HG03342 (cell line): ENCODE measurements at regions not wholly inside any gene's neighbourhood (a gene's known extent, or its start where the extent isn't known, plus 50 kb on each side); places are given as distances from the start of the nearest gene placed in this dataset.
"Not testable (repeated sequence)": the region's sequence is repeated elsewhere in the genome, so short reads cannot be mapped to it uniquely, and the experiment has no call there.

ENCODE experiments used
- ATAC-seq: cut with Tn5 transposase; IDR thresholded peaks from one replicate; pipeline ENCODE4 v1.9.1; 2021; ENCODE audit warnings: mild to moderate bottlenecking, moderate library complexity; ENCODE audit not compliant: unreplicated experiment

- no peak for ATAC-seq
Measured at GRCh38 chr11:41519696-41520095, 60.2 kb upstream of the LRRC4C start.

DNA sequence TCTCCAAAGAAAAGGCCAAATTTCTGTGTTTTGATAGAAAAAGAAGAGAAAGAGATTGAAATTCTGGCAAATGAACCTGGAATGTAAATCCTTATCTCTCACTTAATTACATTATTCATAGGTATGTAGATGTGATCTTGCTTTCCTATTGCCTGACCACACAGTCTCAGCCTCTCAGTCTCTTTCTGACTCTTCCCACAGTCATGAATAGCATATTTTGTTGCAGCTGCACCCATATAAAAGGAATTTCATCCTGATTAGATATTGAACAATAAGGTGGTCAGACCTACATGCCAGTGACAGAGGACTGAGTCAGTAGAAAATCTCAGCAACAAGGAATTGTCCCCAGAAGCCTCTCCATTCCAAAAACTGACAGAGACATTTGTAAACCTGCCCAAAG lies 62.9 kb upstream of the LRRC4C start:
- ATAC-seq: no peak

DNA sequence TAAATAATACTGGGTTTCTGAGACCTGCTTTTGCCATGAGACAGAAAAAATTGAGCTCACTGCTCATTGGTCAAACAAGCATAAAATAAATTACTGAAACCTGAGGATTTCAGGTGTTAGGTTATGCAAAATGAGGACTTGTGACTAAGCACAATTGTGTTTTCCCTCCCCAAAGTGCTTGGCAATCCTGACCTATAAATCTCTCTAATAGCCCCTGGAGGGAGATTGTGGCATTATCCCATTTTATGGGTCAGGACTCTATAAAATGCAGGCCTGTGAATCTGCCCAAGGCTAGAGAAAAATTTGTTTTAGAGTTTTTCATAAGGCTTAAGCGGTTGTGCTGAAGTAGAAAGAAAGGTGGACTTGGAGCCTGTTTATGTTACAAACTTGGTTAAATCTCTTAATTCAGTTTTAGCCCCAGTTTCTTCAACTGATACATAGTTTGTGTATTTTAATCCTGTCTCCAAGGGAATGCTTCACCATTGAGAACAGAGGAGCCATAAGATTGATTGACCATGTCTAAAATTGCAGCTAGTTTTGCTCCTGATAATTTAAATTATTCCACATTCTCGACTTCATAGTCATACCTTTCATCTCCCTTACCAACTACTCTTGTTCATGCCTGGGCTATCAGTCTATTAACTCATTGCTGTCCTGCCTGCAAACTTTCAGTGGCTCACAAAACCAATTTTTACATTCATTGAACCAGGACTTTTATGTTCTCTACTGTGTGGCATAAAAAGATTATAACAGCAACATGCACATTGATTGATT lies 63.6 kb upstream of the LRRC4C start:
- ATAC-seq: no peak

DNA sequence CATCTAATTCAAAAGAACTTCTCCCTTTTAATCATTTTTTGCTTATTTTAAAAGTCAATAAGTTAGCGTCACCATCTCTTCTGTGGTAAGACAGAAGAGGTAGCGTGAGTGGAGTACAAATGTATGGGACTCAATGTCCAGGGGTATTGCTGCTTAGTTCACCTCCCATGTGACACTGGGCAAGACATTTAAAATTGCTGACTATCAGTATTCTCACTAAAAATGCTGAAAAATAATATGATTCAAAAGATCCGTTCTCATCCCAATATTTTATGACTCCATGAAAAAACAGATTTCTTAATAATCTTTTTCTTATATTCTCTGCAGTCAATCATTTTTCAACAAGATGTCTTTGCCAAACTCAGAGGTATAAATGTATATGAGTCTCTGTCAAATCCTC lies 68.1 kb upstream of the LRRC4C start:
- ATAC-seq: no peak

DNA sequence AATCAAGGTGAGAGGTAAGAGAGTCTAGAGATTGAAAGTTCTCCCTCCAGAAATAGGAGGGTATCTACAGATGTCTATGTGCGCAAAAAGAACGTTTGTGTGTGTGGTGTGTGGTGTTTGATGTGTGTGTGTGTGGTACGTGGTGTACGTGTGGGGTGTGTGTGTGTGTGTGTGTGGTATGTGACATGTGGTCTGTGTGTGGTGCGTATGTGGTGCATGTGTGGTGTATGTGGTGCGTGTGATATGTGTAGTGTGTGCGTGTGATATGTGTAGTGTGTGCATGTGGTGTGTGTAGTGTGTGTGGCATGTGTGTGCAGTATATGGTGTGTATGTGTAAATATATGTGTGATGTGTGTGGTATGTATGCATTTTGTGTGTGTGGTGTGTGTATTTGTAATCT lies 73.0 kb upstream of the LRRC4C start:
- ATAC-seq: no peak

DNA sequence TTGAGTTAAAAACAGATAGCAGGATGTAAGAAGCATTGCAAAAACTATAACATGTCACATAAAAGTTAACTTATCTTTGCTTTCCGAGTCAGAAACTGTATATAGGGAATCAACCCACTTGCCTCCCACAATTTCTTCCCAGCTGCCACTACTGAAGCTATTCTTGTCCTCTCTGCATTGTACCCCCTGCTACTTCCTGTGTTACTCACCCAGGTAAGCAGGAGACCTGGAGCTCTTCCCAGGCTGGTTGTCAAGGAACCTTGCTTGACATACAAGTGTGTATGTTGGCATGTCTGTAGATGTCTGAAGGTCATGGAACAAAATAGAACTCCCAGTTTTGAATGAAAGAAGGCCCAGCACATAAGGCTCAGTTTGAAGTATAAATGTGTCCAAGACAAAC lies 74.3 kb upstream of the LRRC4C start:
- no peak for ATAC-seq

DNA sequence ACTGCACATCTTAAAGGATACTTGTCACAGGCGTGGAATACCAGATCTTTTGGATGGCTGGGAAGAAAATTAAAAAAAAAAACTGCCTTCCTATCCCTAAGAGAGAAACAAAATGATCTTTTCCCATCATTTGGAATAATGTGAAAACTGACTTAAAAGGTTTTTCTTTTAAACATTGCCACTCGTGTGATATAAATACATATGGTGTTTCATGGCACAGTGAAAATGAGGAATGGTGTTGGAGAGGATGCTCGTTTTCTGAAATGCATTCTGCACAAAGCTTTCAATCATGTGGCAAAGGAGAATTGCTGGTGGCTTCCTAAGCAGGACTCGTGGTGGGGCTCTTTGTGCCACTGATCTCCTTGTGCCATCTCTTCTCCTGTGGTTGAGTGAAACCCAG lies 74.9 kb upstream of the LRRC4C start:
- ATAC-seq: no peak

GRCh38 chr11:41534861-41535260 lies 75.4 kb upstream of the LRRC4C start:
- no peak for ATAC-seq

DNA sequence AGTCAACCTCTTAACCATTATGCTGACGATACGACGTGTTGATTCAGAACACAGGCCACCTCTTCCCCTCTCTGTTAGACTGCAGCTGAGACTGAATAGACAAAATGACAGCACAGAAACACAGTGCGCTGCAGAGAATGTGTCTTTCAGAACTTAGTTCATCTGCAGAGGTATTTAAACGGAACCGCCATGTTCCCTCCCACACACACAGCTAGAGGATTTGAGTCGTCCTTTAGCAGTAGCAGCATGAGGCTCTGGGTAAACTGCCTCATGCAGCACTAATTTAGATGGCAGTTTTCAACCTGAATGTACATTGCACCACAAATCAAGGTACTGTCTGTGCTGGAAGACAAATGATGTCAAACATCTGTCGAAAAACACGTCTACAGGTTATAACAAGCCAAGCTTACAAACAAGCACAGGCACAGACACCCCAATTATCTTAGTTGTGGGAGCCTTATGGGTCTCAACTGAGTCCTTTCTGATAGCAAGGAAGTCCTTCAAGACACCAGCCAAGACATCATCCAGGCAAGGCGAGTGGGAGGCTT lies 76.6 kb upstream of the LRRC4C start:
- ATAC-seq: no peak

- ATAC-seq: not testable (repeated sequence)
Measured at GRCh38 chr11:41544902-41545301, 85.5 kb upstream of the LRRC4C start.

DNA sequence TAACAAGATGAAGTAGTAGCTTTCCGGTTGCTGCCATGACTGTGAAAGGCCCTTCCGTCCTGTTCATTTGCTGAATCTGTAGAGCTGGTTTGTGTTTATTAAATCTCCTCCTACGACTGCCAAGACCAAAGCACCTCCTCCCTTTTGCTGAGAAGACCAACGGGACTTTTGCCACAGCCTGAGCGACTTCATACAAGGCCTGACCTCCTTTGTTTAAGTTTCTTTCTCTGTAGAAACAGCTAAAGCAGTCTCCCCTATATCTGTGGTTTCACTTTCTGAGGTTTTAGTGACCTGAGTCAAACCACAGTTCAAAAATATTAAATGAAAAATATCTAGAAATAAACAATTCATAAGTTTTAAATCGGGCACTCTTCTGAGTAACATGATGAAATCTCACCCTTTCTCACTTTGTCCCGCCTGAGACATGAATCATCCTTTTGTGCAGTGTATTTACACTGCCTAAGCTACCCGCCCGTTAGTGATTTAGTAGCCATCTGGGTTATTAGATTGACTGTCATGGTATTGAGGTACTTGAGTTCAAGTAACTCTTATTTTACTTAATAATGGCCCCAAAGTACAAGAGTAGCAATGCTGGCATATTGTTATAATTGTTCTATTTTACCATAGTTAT lies 119.1 kb upstream of the LRRC4C start:
- ATAC-seq: no peak

DNA sequence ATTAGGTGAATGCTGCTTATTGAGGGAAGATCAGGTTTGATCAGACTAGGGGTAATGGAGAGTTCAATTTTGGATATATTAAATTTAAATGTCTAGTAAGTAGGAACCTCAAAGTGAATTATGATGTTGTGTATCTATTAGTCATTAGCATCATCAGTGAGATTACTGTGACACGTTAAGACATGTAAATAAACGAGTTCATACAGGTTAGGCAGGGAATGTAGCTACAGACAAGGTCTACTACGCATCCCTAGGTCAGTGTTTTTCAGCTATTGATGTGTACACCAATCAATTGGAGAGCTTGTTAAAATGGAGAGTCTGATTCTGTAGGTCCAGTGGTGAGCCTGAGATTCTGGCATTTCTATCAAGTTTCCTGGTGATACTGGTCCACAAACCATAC lies 120.1 kb upstream of the LRRC4C start:
- no peak for ATAC-seq

GRCh38 chr11:41609511-41609910 lies 150.1 kb upstream of the LRRC4C start:
- no peak for ATAC-seq

DNA sequence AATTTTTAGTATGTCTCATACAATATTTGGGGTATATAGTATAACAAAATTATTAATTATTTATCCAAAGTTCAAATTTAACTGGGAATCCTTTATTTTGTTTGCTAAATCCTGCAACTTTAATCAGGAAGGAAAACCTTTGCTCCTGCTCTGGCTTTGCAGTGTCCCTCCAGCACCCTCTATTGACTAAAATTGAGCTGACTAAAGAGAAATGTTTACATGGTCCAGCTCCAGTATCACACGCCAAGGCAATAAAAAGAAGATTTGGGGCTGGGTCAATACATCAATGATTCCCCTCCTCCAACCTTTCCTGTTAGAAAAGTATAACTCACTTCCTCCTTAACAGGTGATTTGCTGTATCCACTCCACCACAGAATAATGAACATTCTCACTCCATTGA lies 153.0 kb upstream of the LRRC4C start:
- ATAC-seq: no peak

DNA sequence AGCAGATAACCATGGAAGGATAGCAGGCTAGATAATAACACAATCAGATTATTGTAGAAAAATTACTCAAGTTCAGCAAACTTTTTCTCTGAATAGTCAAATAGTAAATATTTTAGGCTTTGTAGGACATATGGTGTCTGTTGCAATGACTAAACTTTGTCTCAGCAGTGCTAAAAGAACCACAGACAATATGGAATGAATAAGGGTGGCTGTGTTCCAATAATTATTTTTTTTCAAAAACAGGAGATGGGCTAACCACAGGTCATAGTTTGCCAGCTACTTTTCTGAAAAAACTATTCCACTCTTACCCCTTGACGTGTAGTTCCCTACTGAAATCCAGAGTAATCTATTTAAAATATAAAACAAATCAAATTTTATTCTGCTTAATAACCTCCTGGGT lies 153.9 kb upstream of the LRRC4C start:
- no peak for ATAC-seq

GRCh38 chr11:41622707-41623359 lies 163.4 kb upstream of the LRRC4C start:
- no peak for ATAC-seq

- ATAC-seq: no peak
Measured at GRCh38 chr11:41659985-41660384, 200.5 kb upstream of the LRRC4C start.

DNA sequence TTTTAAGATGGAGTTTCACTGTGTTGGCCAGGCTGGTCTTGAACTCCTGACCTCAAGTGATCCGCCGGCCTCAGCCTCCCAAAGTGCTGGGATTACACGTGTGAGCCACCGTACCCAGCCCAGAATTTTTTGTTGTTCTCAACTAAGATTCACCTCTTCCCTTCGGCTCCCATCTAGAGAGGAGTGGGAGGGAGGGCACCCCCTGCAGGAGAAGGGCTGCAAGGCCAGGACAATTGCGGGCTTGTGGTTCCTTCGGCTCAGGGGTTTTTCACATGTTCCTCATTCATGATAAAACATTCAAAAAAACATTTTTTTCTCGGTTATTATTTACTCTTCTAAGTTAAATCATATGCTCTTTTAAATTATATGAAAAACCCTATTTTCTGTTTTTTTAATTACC lies 201.1 kb upstream of the LRRC4C start:
- no peak for ATAC-seq

- ATAC-seq: no peak
Measured at GRCh38 chr11:41665441-41666360, 206.2 kb upstream of the LRRC4C start.

DNA sequence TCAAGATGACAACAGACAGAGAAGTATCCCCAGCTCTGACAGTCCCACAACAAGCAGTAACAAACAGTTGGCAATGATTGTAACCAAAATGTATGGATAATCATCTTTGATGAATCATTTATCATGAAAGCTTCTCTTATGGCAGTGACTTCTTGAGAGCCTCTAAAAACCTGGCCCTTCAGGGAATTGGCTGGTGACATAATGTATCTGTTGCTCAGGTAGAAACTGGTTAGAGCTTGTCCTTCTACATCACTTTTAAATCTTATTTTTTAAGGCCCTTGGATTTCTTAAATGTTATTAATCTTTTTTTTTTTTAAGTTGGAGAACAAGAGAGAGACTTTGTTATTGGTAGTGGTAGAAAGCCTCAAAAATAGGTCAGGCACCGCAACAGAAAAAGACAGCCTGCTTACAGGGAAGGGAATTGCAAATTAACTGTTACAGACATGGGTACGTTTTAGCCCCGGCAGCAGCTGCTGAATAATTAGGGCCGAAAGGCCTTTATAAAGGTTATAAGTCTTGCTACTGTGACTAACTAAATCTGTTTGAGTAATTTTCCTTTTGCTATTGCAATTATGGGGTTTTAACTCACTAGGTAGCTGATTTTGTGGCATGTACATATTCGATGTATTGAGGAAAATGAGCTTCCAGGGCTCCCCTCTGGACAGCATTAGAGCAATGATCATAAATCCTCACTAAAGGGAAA lies 207.7 kb upstream of the LRRC4C start:
- ATAC-seq: no peak
